ENCODE measurements at regions not wholly inside any gene's neighbourhood (a gene's known extent, or its start where the extent isn't known, plus 50 kb on each side); places are given as distances from the start of the nearest gene placed in this dataset.

GRCh38 chrX:101787934-101788333 is 128.3 kb upstream of the ARMCX2 start:
- intact Hi-C loops (cut with micrococcal nuclease; ENCODE audit: unreplicated experiment) = no loop called here
- WGBS (ENCODE audit: insufficient coverage, insufficient replicate concordance, low lambda C conversion rate, missing lambda C conversion rate) = 100% methylated on average over 1 of the region's 1 CpG
- BruUV-seq (replicated peaks) = no TSS peak

GRCh38 chrX:101785142-101785541 is 125.5 kb upstream of the ARMCX2 start:
- BruUV-seq (replicated peaks) = no TSS peak
- FAIRE-seq (no peak), DNase-seq (ENCODE audit: low read depth, low spot score) (no peak), ATAC-seq (no peak)
- ChIA-PET SMC1A (ENCODE audit: uncharacterized antibody, unreplicated experiment) (no interaction called here), CTCF (no interaction called here), RAD21 (ENCODE audit: unreplicated experiment) (interaction anchor here (1.1 kb wide), 1 partner anchor 26 kb away, joined by 5 read pairs; no protein-coding TSS in a partner anchor), POLR2A (no interaction called here)
- 0% methylated on average over 1 of the region's 1 CpG for WGBS (ENCODE audit: insufficient coverage, insufficient replicate concordance, low lambda C conversion rate, missing lambda C conversion rate)
- Histone ChIP-seq H4K20me1 (ENCODE audit: control insufficient read depth, insufficient read depth) (no peaks in the 10 kb centered on the region), H3K79me2 (ENCODE audit: control insufficient read depth, insufficient read depth, low read length) (no peaks in the 10 kb centered on the region), H3K4me2 (ENCODE audit: control insufficient read depth, insufficient read depth) (no peak overlapping the region), H3K27ac (ENCODE audit: control insufficient read depth, insufficient read depth) (no peak overlapping the region), H3K27me3 (replicated peaks in 1 of 2; ENCODE audit: control insufficient read depth in 2 of 2, insufficient read depth in 2 of 2, low read length in 1 of 2) (no peaks in the 10 kb centered on the region), H3K36me3 (ENCODE audit: control insufficient read depth in 2 of 2, insufficient read depth in 2 of 2, low read length in 1 of 2) (no peaks in the 10 kb centered on the region), H3K4me3 (no peak overlapping the region), H3K9ac (ENCODE audit: control insufficient read depth, insufficient read depth, low read length) (no peak overlapping the region), H2AFZ (ENCODE audit: control insufficient read depth, low read depth, low read length) (no peak overlapping the region), H3K9me3 (replicated peaks; ENCODE audit: control insufficient read depth, insufficient read depth, low read length) (no peaks in the 10 kb centered on the region), H3K4me1 (ENCODE audit: control insufficient read depth, insufficient read depth, low read length) (no peaks in the 10 kb centered on the region)
- in situ Hi-C loops (cut with MboI) (no loop called here), intact Hi-C loops (cut with micrococcal nuclease; ENCODE audit: unreplicated experiment) (no loop called here)
- no peak for TF ChIP-seq NFIC (IDR thresholded peaks at IDR 0.05; ENCODE audit: low read depth, low read length)
- TF ChIP-seq HDAC2 (IDR thresholded peaks at IDR 0.05) = no peak
- no peak for TF ChIP-seq SREBF1 (IDR thresholded peaks at IDR 0.05; ENCODE audit: low read length)
- TF ChIP-seq ELK1 (IDR thresholded peaks at IDR 0.05; ENCODE audit: low read depth, low read length) = no peak
- no peak for TF ChIP-seq NFXL1 (IDR thresholded peaks at IDR 0.05; ENCODE audit: borderline replicate concordance)
- TF ChIP-seq GABPA (IDR thresholded peaks at IDR 0.05; ENCODE audit: low read depth) = no peak
- TF ChIP-seq PAX8 (IDR thresholded peaks at IDR 0.05) = no peak
- no peak for TF ChIP-seq SRF (IDR thresholded peaks at IDR 0.05; ENCODE audit: low read depth in 2 of 2, low read length in 2 of 2)
- no peak for TF ChIP-seq SMARCA5 (IDR thresholded peaks at IDR 0.05)
- no peak for TF ChIP-seq RUNX3 (IDR thresholded peaks at IDR 0.05; ENCODE audit: low read length)
- no peak for TF ChIP-seq HSF1 (IDR thresholded peaks at IDR 0.05; ENCODE audit: low read depth, low read length)

More at GRCh38 chrX:101787934-101788333, 128.3 kb upstream of the ARMCX2 start:
- no peak overlapping the region for H3K4me3 ChIP-seq
- CTCF ChIA-PET = no interaction called here
- no peaks in the 10 kb centered on the region for H3K27me3 ChIP-seq (replicated peaks in 1 of 2; ENCODE audit: control insufficient read depth in 2 of 2, insufficient read depth in 2 of 2, low read length in 1 of 2)
- no peak overlapping the region for H3K9ac ChIP-seq (ENCODE audit: control insufficient read depth, insufficient read depth, low read length)
- H3K79me2 ChIP-seq (ENCODE audit: control insufficient read depth, insufficient read depth, low read length) = no peaks in the 10 kb centered on the region
- no peaks in the 10 kb centered on the region for H3K4me1 ChIP-seq (ENCODE audit: control insufficient read depth, insufficient read depth, low read length)
- no peak for DNase-seq (ENCODE audit: low read depth, low spot score)
- POLR2A ChIA-PET = no interaction called here
- no peak overlapping the region for H3K27ac ChIP-seq (ENCODE audit: control insufficient read depth, insufficient read depth)
- no peak for ATAC-seq
- SMC1A ChIA-PET (ENCODE audit: uncharacterized antibody, unreplicated experiment) = no interaction called here
- in situ Hi-C loops (cut with MboI) = no loop called here
- H3K4me2 ChIP-seq (ENCODE audit: control insufficient read depth, insufficient read depth) = no peak overlapping the region
- TF ChIP-seq KLF5 (IDR thresholded peaks at IDR 0.05; ENCODE audit: partially characterized antibody) (no peak), RUNX3 (IDR thresholded peaks at IDR 0.05; ENCODE audit: low read length) (no peak), RAD21 (IDR thresholded peaks at IDR 0.05; ENCODE audit: insufficient read depth, low read depth, low read length) (peak; percentile 19; the same call in 1 of the 2 replicates)
- H3K9me3 ChIP-seq (replicated peaks; ENCODE audit: control insufficient read depth, insufficient read depth, low read length) = no peaks in the 10 kb centered on the region
- H3K36me3 ChIP-seq (ENCODE audit: control insufficient read depth in 2 of 2, insufficient read depth in 2 of 2, low read length in 1 of 2) = no peaks in the 10 kb centered on the region
- H4K20me1 ChIP-seq (ENCODE audit: control insufficient read depth, insufficient read depth) = no peaks in the 10 kb centered on the region
- no peak overlapping the region for H2AFZ ChIP-seq (ENCODE audit: control insufficient read depth, low read depth, low read length)
- RAD21 ChIA-PET (ENCODE audit: unreplicated experiment) = interaction anchor here (0.8 kb wide), 1 partner anchor 192 kb away, joined by 3 read pairs; no protein-coding TSS in a partner anchor
- no peak for FAIRE-seq

All from GM12878 (cell line).